ENCODE measurements at regions not wholly inside any gene's neighbourhood (a gene's known extent, or its start where the extent isn't known, plus 50 kb on each side); places are given as distances from the start of the nearest gene placed in this dataset.

GRCh38 chr1:21368515-21369289 is 71.2 kb upstream of the NBPF3 start:
- TF ChIP-seq, protein P1, sequence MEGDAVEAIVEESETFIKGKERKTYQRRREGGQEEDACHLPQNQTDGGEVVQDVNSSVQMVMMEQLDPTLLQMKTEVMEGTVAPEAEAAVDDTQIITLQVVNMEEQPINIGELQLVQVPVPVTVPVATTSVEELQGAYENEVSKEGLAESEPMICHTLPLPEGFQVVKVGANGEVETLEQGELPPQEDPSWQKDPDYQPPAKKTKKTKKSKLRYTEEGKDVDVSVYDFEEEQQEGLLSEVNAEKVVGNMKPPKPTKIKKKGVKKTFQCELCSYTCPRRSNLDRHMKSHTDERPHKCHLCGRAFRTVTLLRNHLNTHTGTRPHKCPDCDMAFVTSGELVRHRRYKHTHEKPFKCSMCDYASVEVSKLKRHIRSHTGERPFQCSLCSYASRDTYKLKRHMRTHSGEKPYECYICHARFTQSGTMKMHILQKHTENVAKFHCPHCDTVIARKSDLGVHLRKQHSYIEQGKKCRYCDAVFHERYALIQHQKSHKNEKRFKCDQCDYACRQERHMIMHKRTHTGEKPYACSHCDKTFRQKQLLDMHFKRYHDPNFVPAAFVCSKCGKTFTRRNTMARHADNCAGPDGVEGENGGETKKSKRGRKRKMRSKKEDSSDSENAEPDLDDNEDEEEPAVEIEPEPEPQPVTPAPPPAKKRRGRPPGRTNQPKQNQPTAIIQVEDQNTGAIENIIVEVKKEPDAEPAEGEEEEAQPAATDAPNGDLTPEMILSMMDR (IDR thresholded peaks at IDR 0.05), result peak; percentile 88 to 98 (median 96)
- TF ChIP-seq POLR2A (IDR thresholded peaks at IDR 0.05), result no peak
